ENCODE measurements at regions not wholly inside any gene's neighbourhood (a gene's known extent, or its start where the extent isn't known, plus 50 kb on each side); places are given as distances from the start of the nearest gene placed in this dataset.

DNA sequence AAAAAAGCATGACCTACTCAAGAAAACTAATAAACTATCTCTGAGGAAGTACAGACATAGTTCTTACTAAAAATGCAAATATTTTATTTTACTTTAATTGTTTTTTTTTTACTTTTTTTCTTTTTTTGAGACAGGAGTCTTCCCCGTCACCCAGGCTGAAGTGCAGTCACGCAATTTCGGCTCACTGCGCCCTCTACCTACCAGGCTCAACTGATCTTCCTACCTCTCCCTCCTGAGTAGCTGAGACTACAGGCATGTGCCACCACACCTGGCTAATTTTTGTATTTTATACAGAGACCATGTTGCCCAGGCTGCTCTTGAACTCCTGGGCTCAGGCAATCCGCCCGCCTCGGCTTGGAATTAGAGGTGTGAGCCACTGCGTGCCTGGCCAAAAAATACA lies 1263.1 kb downstream of the KCNT2 start:
- intact Hi-C loops (cut with micrococcal nuclease): no loop called here
- Mint-ChIP-seq H3K27ac (no peak overlapping the region), H3K4me3 (no peak overlapping the region), H3K4me1 (no peaks in the 10 kb centered on the region), H3K36me3 (ENCODE audit: low read depth) (no peaks in the 10 kb centered on the region), H3K27me3 (no peaks in the 10 kb centered on the region), H3K9me3 (no peaks in the 10 kb centered on the region)
- ATAC-seq (ENCODE audit: low read depth) (no peak), DNase-seq (no peak)
- TF ChIP-seq, protein P1, sequence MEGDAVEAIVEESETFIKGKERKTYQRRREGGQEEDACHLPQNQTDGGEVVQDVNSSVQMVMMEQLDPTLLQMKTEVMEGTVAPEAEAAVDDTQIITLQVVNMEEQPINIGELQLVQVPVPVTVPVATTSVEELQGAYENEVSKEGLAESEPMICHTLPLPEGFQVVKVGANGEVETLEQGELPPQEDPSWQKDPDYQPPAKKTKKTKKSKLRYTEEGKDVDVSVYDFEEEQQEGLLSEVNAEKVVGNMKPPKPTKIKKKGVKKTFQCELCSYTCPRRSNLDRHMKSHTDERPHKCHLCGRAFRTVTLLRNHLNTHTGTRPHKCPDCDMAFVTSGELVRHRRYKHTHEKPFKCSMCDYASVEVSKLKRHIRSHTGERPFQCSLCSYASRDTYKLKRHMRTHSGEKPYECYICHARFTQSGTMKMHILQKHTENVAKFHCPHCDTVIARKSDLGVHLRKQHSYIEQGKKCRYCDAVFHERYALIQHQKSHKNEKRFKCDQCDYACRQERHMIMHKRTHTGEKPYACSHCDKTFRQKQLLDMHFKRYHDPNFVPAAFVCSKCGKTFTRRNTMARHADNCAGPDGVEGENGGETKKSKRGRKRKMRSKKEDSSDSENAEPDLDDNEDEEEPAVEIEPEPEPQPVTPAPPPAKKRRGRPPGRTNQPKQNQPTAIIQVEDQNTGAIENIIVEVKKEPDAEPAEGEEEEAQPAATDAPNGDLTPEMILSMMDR (IDR thresholded peaks at IDR 0.05): no peak
- POLR2A ChIA-PET: no interaction called here
- CTCF ChIA-PET: no interaction called here

GRCh38 chr1:195337646-195338045 lies 1270.6 kb downstream of the KCNT2 start:
- no peaks in the 10 kb centered on the region for H3K4me1 Mint-ChIP-seq
- peaks cover 2% of the 10 kb centered on the region for H3K9me3 Mint-ChIP-seq
- ATAC-seq (ENCODE audit: low read depth) (no peak), DNase-seq (no peak)
- no peaks in the 10 kb centered on the region for H3K36me3 Mint-ChIP-seq (ENCODE audit: low read depth)
- no peaks in the 10 kb centered on the region for H3K27me3 Mint-ChIP-seq
- no peak overlapping the region for H3K4me3 Mint-ChIP-seq
- POLR2A ChIA-PET: no interaction called here
- H3K27ac Mint-ChIP-seq: no peak overlapping the region
- CTCF ChIA-PET: no interaction called here
- intact Hi-C loops (cut with micrococcal nuclease): no loop called here
- TF ChIP-seq, protein P1 (IDR thresholded peaks at IDR 0.05): no peak

DNA sequence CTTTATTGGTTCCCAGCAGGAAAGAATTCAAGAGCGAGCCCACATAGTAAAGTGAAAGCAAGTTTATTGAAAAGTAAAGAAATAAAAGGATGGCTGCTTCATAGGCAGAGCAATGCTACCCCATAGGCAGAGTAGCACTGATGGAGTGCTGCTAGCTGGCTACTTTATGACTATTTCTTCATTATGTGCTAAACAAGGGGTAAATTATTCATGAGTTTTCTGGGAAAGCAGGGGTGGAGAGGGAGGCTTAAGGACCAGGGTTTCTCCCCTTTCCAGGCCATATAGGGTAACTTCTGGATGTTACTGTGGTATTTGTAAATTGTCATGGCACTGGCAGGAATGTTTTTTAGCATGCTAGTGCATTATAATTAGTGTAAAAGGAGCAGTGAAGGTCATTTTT lies 1271.4 kb downstream of the KCNT2 start:
- H3K9me3 Mint-ChIP-seq: peaks cover 2% of the 10 kb centered on the region
- ChIA-PET CTCF (no interaction called here), POLR2A (no interaction called here)
- H3K4me3 Mint-ChIP-seq: no peak overlapping the region
- no peaks in the 10 kb centered on the region for H3K36me3 Mint-ChIP-seq (ENCODE audit: low read depth)
- no peak overlapping the region for H3K27ac Mint-ChIP-seq
- intact Hi-C loops (cut with micrococcal nuclease): no loop called here
- TF ChIP-seq, protein P1 (IDR thresholded peaks at IDR 0.05): no peak
- no peaks in the 10 kb centered on the region for H3K27me3 Mint-ChIP-seq
- ATAC-seq (ENCODE audit: low read depth): no peak
- H3K4me1 Mint-ChIP-seq: no peaks in the 10 kb centered on the region
- no peak for DNase-seq

- intact Hi-C loops (cut with micrococcal nuclease): no loop called here
- CTCF ChIA-PET: no interaction called here
- TF ChIP-seq, protein P1 (IDR thresholded peaks at IDR 0.05): no peak
- Mint-ChIP-seq H3K4me1 (no peaks in the 10 kb centered on the region), H3K4me3 (no peak overlapping the region), H3K9me3 (peaks cover 2% of the 10 kb centered on the region), H3K27me3 (no peaks in the 10 kb centered on the region), H3K36me3 (ENCODE audit: low read depth) (no peaks in the 10 kb centered on the region), H3K27ac (no peak overlapping the region)
- DNase-seq (no peak), ATAC-seq (ENCODE audit: low read depth) (no peak)
- POLR2A ChIA-PET: no interaction called here
These were observed 1272.7 kb downstream of the KCNT2 start for GRCh38 chr1:195335541-195335940.

DNA sequence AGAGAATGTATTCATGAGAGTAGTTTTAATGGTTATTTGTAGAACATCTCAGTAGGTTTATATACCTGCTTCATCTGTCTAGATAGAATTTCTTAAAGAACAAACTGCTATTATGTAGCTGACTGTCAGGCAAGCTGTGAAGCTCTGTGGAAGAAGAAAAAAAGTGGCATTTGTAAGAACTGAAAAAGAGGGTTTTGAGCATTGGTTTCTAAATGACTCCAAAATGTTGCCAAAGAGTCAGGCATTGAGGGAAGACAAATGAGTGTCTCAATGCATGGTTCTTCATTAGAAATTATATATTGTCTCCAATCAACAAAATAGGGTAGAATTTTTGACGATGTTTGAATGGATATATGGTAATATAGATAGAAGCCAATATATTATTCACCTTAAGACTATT lies 1276.1 kb downstream of the KCNT2 start:
- TF ChIP-seq, protein P1 (IDR thresholded peaks at IDR 0.05): no peak
- Mint-ChIP-seq H3K27ac (no peak overlapping the region), H3K4me3 (no peak overlapping the region), H3K27me3 (no peaks in the 10 kb centered on the region), H3K9me3 (no peaks in the 10 kb centered on the region), H3K36me3 (ENCODE audit: low read depth) (no peaks in the 10 kb centered on the region), H3K4me1 (no peaks in the 10 kb centered on the region)
- intact Hi-C loops (cut with micrococcal nuclease): no loop called here
- POLR2A ChIA-PET: no interaction called here
- CTCF ChIA-PET: no interaction called here
- ATAC-seq (ENCODE audit: low read depth) (no peak), DNase-seq (no peak)
